ENCODE measurements at regions not wholly inside any gene's neighbourhood (a gene's known extent, or its start where the extent isn't known, plus 50 kb on each side); places are given as distances from the start of the nearest gene placed in this dataset.
A peak's percentile ranks its signal among the peaks of the same experiment; 100 is the strongest.

- DNase-seq = no peak
Measured at GRCh38 chr5:173524136-173524535, 92.3 kb downstream of the BOD1 start.

GRCh38 chr5:173523388-173523787, 93.1 kb downstream of the BOD1 start:
- DNase-seq = no peak

GRCh38 chr5:173522518-173522917, 93.9 kb downstream of the BOD1 start:
- no peak for DNase-seq

GRCh38 chr5:173518856-173519255, 97.6 kb downstream of the BOD1 start:
- no peak for DNase-seq

- DNase-seq = no peak
Measured at GRCh38 chr5:173517648-173518047, 98.8 kb downstream of the BOD1 start.

GRCh38 chr5:173515526-173515925, 100.9 kb downstream of the BOD1 start:
- DNase-seq = no peak

- DNase-seq = no peak
Measured at GRCh38 chr5:173514661-173515060, 101.8 kb downstream of the BOD1 start.

- DNase-seq = no peak
Measured at GRCh38 chr5:173513521-173513991, 102.9 kb downstream of the BOD1 start.

- DNase-seq = no peak
Measured at GRCh38 chr5:173512637-173513435, 103.6 kb downstream of the BOD1 start.

GRCh38 chr5:173509060-173509459, 107.4 kb downstream of the BOD1 start:
- DNase-seq = no peak

GRCh38 chr5:173507171-173507570, 109.3 kb downstream of the BOD1 start:
- DNase-seq = peak; percentile 35

GRCh38 chr5:173505634-173506033, 110.8 kb downstream of the BOD1 start:
- DNase-seq = no peak

- DNase-seq = no peak
Measured at GRCh38 chr5:173501922-173502321, 114.5 kb downstream of the BOD1 start.

GRCh38 chr5:173501271-173501670, 115.2 kb downstream of the BOD1 start:
- no peak for DNase-seq

- DNase-seq = no peak
Measured at GRCh38 chr5:173500213-173500560, 116.3 kb downstream of the BOD1 start.

GRCh38 chr5:173499471-173500212, 116.8 kb downstream of the BOD1 start:
- peak; percentile 30 for DNase-seq

GRCh38 chr5:173498739-173499470, 117.5 kb downstream of the BOD1 start:
- DNase-seq = peak; percentile 39

GRCh38 chr5:173498286-173498685, 118.2 kb downstream of the BOD1 start:
- DNase-seq = peak; percentile 53

- no peak for DNase-seq
Measured at GRCh38 chr5:173497685-173498084, 118.8 kb downstream of the BOD1 start.

GRCh38 chr5:173496883-173497255, 119.6 kb downstream of the BOD1 start:
- no peak for DNase-seq

- no peak for DNase-seq
Measured at GRCh38 chr5:173496129-173496882, 120.1 kb downstream of the BOD1 start.

GRCh38 chr5:173495225-173495904, 121.1 kb downstream of the BOD1 start:
- DNase-seq = peak; percentile 45

All from femur (tissue), 1 donor.